GM19238 (cell line): ENCODE measurements at regions not wholly inside any gene's neighbourhood (a gene's known extent, or its start where the extent isn't known, plus 50 kb on each side); places are given as distances from the start of the nearest gene placed in this dataset.

Source experiments
- DNase-seq: peaks from one replicate; pipeline ENCODE4 v3.0.0; 2011; ENCODE audit warnings: low spot score; ENCODE audit not compliant: insufficient read length

- no peak for DNase-seq
Measured at GRCh38 chr6:23457321-23457720, 668.7 kb upstream of the NRSN1 start.

- DNase-seq = no peak
Measured at GRCh38 chr6:23465912-23466311, 660.1 kb upstream of the NRSN1 start.

GRCh38 chr6:23477586-23477985 lies 648.4 kb upstream of the NRSN1 start:
- no peak for DNase-seq

GRCh38 chr6:23478312-23478711 lies 647.7 kb upstream of the NRSN1 start:
- no peak for DNase-seq

- no peak for DNase-seq
Measured at GRCh38 chr6:23483896-23484295, 642.1 kb upstream of the NRSN1 start.

- DNase-seq = no peak
Measured at GRCh38 chr6:23494367-23494766, 631.6 kb upstream of the NRSN1 start.

- no peak for DNase-seq
Measured at GRCh38 chr6:23498013-23498412, 628.0 kb upstream of the NRSN1 start.

GRCh38 chr6:23499549-23499948 lies 626.5 kb upstream of the NRSN1 start:
- DNase-seq = no peak

GRCh38 chr6:23503173-23503572 lies 622.8 kb upstream of the NRSN1 start:
- no peak for DNase-seq

- no peak for DNase-seq
Measured at GRCh38 chr6:23505026-23505425, 621.0 kb upstream of the NRSN1 start.

- DNase-seq = no peak
Measured at GRCh38 chr6:23510778-23511510, 615.1 kb upstream of the NRSN1 start.

GRCh38 chr6:23511817-23512216 lies 614.2 kb upstream of the NRSN1 start:
- DNase-seq = no peak

GRCh38 chr6:23518294-23518693 lies 607.7 kb upstream of the NRSN1 start:
- no peak for DNase-seq

- DNase-seq = no peak
Measured at GRCh38 chr6:23522792-23523547, 603.0 kb upstream of the NRSN1 start.

GRCh38 chr6:23523771-23524170 lies 602.2 kb upstream of the NRSN1 start:
- DNase-seq = no peak

- DNase-seq = no peak
Measured at GRCh38 chr6:23524548-23524947, 601.5 kb upstream of the NRSN1 start.

GRCh38 chr6:23526526-23526925 lies 599.5 kb upstream of the NRSN1 start:
- DNase-seq = no peak

GRCh38 chr6:23529902-23530301 lies 596.1 kb upstream of the NRSN1 start:
- DNase-seq = no peak

GRCh38 chr6:23531666-23532065 lies 594.3 kb upstream of the NRSN1 start:
- DNase-seq = no peak

- no peak for DNase-seq
Measured at GRCh38 chr6:23532227-23532626, 593.8 kb upstream of the NRSN1 start.

GRCh38 chr6:23533311-23533710 lies 592.7 kb upstream of the NRSN1 start:
- DNase-seq = no peak

- no peak for DNase-seq
Measured at GRCh38 chr6:23533944-23534343, 592.1 kb upstream of the NRSN1 start.

GRCh38 chr6:23534351-23534750 lies 591.7 kb upstream of the NRSN1 start:
- no peak for DNase-seq
